GM21381 (cell line): ENCODE measurements at regions not wholly inside any gene's neighbourhood (a gene's known extent, or its start where the extent isn't known, plus 50 kb on each side); places are given as distances from the start of the nearest gene placed in this dataset.
A peak's percentile ranks its signal among the peaks of the same experiment; 100 is the strongest.

ENCODE experiments used
- ATAC-seq: cut with Tn5 transposase; IDR thresholded peaks from one replicate; pipeline ENCODE4 v1.9.1; 2021; ENCODE audit warnings: mild to moderate bottlenecking, moderate library complexity; ENCODE audit not compliant: unreplicated experiment

GRCh38 chr1:228823200-228823599, 87.9 kb downstream of the RHOU start:
- ATAC-seq, result no peak

DNA sequence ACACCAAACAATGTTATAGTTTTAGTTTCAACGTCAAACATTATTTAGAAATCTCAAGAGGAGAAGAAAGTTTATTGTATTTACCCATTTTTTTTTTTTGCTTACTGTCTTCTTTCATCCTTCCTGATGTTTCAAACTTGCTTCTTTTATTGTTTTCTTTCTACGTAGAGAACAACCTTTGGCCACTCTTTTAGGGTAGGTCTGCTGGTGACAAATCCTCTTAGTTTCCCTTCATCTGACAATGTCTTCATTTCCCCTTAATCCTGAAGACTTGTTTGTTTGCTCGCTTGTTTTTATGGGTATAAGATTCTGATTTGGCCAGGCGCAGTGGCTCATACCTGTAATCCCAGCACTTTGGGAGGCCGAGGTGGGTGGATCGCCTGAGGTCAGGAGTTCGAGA, 89.1 kb downstream of the RHOU start:
- no peak for ATAC-seq

DNA sequence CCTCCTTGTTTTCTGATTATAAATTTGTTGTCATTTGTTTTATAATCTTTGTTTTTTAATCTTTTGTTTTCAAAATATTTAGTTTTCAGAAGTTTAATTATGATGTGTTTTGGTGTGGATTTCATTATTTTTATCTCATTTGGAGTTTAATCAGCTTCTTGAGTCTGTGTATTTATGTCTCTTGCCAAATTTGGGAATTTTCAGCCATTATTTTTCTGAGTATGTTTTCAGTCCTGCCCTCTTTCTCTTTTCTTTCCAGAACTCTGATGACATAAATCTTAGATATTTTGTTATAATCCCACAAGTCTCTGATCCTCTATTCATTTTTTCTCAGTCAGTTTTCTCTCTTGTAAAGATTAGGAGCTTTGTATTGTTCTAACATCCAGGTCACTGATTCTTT, 89.8 kb downstream of the RHOU start:
- ATAC-seq, result no peak

GRCh38 chr1:228825840-228826484, 90.7 kb downstream of the RHOU start:
- ATAC-seq, result peak; percentile 64

DNA sequence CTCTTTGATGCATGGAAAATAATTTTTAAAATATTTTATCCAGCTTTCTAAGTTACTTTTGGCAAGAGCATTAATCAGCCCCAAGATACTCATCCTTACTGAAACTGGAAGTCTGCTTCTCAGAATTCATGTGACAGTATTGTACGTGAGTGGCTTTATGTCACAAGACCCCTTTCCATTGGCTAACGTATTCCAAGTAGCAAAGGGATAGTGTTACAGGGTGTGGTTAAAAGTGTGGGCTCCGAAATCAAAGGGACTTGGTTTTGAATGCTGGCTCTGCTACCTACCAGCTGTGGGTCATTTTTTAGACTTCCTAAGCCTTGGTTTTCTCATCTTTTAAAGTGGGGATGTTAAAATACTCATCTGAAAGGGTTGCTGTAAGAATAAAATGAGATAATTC, 91.7 kb downstream of the RHOU start:
- no peak for ATAC-seq

DNA sequence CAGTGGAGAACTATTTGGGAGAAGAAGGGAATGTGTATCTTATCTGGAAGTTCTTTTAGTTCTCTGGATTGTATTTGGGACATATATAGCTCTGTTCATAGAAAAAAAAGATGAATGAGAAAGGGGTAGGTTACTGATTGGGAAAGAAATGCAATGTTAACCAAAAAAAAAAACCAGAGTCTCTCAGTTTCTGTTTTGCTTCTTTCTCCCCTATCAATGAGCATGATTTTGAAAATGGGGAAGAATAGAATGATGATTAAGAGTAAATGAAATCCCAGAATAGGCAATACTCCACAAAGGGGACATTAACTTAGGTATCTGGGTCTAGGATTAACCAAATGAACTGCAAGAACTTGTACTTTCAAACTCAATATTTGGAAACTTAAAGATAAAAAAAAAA, 92.9 kb downstream of the RHOU start:
- ATAC-seq, result no peak

DNA sequence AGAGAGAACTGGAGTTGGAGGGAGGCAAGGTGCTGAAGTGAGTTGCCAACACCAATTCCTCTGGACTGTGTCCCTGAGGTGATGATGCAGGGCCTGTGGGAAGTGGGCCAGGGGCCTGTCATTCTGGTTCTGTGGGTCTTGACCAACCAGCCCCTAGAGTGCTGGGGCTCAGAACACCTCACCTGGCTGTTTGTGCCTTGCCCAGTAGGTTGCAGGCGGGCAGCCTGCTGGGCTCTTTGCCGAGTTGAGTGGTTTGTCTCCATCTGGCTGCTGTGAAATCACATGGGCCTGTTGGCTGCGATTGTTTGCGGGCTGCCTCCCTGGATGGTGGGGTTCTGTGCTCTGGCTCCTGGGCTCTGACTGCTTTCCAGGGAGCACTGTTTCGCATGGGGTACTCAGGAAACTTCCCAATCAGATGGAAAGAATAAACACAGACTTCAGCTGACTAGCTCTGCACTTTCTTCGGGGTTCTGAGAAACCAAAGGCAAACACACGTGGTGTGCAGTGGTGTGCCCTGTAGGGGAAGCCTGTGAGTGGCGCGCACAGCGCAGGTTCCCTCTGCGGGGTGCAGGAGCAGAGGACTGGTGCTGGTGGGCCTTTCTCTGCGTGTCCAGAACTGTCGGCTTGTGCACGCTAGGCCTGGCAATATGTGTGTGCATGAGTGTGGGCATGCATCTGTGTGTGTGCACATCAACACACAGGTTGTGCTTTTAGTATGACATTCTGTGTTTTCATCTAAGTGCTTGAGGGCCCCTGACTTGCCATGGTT, 95.1 kb downstream of the RHOU start:
- no peak for ATAC-seq

DNA sequence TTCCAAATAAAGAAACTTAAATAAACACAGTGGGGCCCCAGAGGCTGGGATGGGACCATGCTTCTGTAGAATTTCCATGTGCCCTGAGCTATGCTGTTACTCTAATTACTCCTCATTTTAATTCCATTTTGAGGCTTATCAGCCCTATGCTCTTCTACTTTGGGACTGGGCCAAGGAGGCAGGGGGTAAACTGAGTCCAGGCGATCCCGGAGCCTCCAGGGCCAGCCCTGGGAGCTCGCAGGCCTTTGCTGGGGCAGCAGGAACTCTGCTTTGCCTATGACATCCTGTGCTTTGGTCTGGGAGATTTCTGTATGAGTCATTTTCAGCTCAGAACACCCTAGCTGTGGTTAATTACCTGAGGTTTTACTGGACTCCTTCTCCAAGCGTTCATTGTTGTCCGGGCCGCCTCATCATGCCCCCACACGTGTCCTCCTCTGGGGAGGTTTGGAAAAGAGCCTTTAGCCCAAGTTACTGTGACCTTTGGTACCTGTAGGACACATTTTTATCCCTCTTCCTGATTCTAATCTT, 95.7 kb downstream of the RHOU start:
- ATAC-seq, result peak; percentile 83

GRCh38 chr1:228833911-228834688, 98.8 kb downstream of the RHOU start:
- no peak for ATAC-seq

- no peak for ATAC-seq
Observed at GRCh38 chr1:228835456-228835855, 100.2 kb downstream of the RHOU start.

DNA sequence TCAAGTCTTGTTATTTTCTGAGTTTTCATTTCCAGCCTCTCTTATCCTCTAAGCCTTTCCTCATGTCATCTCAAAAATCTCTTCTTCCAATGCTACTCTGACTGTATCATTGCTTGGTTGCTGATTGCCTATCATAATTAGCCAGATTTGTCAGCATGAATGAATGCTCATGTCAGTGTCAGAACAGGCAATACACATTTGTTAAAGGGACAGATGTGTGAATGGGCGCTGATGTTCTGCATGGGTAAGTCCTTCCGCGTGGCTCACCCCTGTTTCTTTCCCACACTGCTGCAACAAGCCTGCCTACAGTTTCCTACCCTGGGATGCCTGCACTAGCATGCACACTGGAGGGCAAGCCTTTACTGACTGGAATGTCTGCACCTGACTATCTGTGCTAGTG, 100.6 kb downstream of the RHOU start:
- ATAC-seq, result no peak

DNA sequence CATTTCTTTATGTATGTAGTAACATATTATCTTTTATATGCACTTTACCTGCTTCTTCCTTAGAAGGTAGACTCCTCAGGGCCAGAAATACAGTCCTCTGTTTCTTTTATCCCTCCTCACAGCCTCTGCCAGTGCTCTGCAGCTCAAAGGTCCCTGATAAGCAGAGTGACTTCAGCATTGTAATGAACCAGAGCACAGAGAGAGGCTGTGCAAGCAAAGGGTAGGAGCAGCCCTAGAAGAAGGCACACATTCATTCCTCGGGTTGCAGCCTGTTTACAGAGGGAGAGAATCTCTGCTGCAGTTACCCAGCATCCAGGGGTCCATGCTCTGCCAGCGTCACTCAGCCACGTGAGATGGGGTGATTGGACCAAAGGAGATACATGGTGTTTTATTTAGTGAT, 101.1 kb downstream of the RHOU start:
- ATAC-seq, result no peak

DNA sequence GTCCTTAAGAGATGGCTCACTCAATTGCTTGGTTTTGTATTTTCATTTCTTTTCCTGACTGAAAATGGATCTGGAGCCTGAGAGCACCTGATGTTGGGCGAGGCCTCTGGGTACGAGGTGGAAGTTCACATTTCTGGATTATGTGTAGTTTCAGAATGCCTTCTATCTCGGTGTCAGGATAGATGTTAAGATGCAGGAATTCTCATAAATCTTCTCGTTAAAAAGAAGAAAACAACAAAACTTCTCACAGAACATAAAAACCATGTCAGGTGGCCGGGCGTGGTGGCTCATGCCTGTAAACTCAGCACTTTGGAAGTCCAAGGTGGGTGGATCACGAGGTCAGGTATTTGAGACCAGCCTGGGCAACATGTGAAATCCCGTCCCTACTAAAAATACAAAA, 101.8 kb downstream of the RHOU start:
- no peak for ATAC-seq

- peak; percentile 70 for ATAC-seq
Observed at GRCh38 chr1:228837817-228838716, 102.8 kb downstream of the RHOU start.

DNA sequence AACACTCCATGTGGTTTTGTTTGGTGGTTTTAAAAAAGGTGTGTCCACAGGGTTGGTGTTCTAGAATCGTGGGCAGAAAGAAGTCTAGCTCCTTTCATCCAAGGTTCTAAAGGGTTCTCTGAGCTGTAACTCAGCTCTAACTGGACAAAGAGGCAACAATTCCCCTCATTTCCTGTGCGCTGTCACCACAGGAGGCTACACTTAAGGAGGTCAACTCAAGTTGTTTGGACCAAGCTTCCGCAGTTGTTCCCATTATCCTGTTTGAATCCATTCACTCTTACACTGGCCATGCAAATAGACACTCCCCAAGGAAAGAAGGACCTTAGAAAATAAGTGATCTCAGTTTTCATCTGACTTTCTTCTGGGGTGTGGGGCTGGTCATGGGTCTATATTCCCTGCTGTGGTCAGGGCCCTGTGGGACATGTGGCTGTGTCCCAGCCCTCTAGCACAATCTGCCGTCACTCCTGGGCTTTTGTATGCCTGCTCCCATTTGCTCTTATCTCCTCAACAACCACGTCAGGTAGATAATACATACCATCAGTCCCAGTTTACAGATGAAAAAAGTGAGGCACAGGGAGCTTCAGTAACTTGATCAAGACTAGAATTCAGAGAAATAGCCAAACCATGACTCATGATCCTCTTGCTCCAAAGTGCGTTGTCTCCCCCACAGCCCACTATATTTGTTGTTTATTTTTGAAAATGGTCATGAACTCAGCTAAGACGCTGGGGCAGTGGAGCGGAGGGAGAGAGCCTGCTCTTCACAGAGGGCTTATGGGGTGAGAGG, 103.6 kb downstream of the RHOU start:
- no peak for ATAC-seq

DNA sequence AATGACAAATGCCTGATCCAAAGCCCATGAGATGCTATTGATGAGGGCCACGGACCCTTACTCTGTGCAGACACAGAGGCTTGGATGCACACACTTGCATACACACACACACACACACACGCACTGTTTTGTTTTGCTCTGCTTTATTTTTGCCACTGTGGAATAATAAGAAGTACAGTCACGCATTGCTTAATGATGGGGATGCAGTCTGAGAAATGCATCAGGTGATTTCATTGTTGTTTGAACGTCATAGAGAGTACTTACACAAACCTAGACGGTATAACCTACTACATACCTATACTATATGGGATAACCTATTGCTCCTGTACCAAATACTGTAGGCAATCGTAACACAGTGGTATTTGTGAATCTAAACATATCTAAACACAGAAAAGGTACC, 104.4 kb downstream of the RHOU start:
- no peak for ATAC-seq

- ATAC-seq, result no peak
Observed at GRCh38 chr1:228841632-228842031, 106.4 kb downstream of the RHOU start.

DNA sequence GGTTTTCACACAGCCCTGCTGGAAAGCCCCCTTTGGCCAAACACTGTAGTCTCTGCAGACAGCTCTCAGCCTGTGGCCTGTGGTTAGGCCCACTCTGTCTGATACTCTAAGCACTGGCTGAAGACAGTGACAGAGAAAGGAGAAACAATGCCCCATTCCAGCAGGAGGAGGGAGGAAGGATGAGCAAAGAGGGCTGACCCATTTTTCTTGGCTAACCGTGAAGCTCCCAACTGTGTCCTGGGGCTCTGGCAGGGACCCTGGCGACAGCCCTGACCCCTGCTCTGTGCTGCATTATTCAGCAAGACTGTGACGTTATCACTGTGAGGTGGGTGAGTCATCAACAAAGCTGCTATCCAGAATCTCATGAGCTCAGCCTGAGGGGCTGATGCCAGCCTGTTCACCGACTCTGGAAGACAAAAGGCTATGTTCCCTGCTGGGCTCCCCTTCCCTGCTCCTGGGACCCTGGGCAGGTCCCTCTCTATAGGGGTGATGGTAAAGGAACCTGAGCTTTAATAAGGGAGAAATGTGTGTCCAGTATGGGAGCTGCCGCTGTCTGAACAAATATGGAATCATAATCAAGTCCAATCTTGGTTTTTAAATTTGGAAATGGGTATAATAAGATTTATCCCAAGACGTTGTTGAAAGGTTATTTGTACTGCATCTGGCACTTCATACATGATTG, 107.0 kb downstream of the RHOU start:
- ATAC-seq, result peak; percentile 48

DNA sequence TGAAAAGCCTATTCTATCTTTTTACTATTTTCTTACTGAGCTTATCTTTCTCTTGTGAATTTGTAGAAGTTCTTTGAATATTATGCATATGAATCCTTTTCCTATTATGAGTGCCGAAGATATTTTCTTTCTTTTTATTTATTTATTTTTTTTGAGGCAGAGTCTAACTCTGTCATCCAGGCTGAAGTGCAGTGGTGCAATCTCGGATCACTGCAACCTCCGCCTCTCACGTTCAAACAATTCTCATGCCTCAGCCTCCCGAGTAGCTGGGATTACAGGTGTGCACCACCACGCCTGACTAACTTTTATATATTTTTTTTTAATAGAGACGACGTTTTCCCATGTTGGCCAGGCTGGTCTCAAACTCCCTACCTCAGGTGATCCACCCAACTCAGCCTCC, 109.8 kb downstream of the RHOU start:
- ATAC-seq, result no peak
